ENCODE measurements at regions not wholly inside any gene's neighbourhood (a gene's known extent, or its start where the extent isn't known, plus 50 kb on each side); places are given as distances from the start of the nearest gene placed in this dataset.

- TF ChIP-seq POLR2A (IDR thresholded peaks at IDR 0.05; ENCODE audit: low read length) (no peak), GATA1 (IDR thresholded peaks at IDR 0.05; ENCODE audit: low read depth, low read length) (no peak)
Observed at GRCh38 chr9:2414465-2414864, 207.1 kb upstream of the VLDLR start.
